ENCODE measurements at regions not wholly inside any gene's neighbourhood (a gene's known extent, or its start where the extent isn't known, plus 50 kb on each side); places are given as distances from the start of the nearest gene placed in this dataset.

GRCh38 chr18:40417501-40417900 lies 1537.5 kb upstream of the PIK3C3 start:
- CTCF ChIA-PET (ENCODE audit: unreplicated experiment) = no interaction called here
- Histone ChIP-seq H3K79me2 (ENCODE audit: insufficient read depth, low read depth, low read length) (no peaks in the 10 kb centered on the region), H3K4me1 (ENCODE audit: insufficient read depth, low read length, poor library complexity, severe bottlenecking) (no peaks in the 10 kb centered on the region), H3K4me3 (ENCODE audit: low read depth, low read length, poor library complexity, severe bottlenecking) (no peak overlapping the region), H3K27ac (ENCODE audit: low read depth, low read length, poor library complexity, severe bottlenecking) (no peak overlapping the region), H4K20me1 (ENCODE audit: insufficient read depth, low read length) (no peaks in the 10 kb centered on the region), H3K9me3 (ENCODE audit: low read length) (no peaks in the 10 kb centered on the region), H3K4me2 (ENCODE audit: low read length) (no peak overlapping the region), H2AFZ (ENCODE audit: low read length) (no peak overlapping the region), H3K36me3 (ENCODE audit: insufficient read depth, low read length) (no peaks in the 10 kb centered on the region), H3K9me2 (ENCODE audit: insufficient read depth, low read length) (no peaks in the 10 kb centered on the region)
- intact Hi-C loops (cut with micrococcal nuclease; ENCODE audit: unreplicated experiment) = no loop called here
- no TSS peak for BruUV-seq (replicated peaks)
- POLR2A ChIA-PET = no interaction called here
- TF ChIP-seq EZH2phosphoT487 (IDR thresholded peaks at IDR 0.05; ENCODE audit: borderline replicate concordance, low read depth, low read length) (no peak), CTCF (conservative IDR thresholded peaks at IDR 0.05; ENCODE audit: low read length) (no peak)
- DNase-seq (ENCODE audit: low spot score) = no peak

- BruUV-seq (replicated peaks) = no TSS peak
- Histone ChIP-seq H3K36me3 (ENCODE audit: insufficient read depth, low read length) (no peaks in the 10 kb centered on the region), H3K27ac (ENCODE audit: low read depth, low read length, poor library complexity, severe bottlenecking) (no peak overlapping the region), H3K9me3 (ENCODE audit: low read length) (no peaks in the 10 kb centered on the region), H2AFZ (ENCODE audit: low read length) (no peak overlapping the region), H3K4me2 (ENCODE audit: low read length) (no peak overlapping the region), H3K9me2 (ENCODE audit: insufficient read depth, low read length) (no peaks in the 10 kb centered on the region), H3K79me2 (ENCODE audit: insufficient read depth, low read depth, low read length) (no peaks in the 10 kb centered on the region), H3K4me1 (ENCODE audit: insufficient read depth, low read length, poor library complexity, severe bottlenecking) (no peaks in the 10 kb centered on the region), H3K4me3 (ENCODE audit: low read depth, low read length, poor library complexity, severe bottlenecking) (no peak overlapping the region), H4K20me1 (ENCODE audit: insufficient read depth, low read length) (no peaks in the 10 kb centered on the region)
- DNase-seq (ENCODE audit: low spot score) = no peak
- TF ChIP-seq CTCF (conservative IDR thresholded peaks at IDR 0.05; ENCODE audit: low read length) (no peak), EZH2phosphoT487 (IDR thresholded peaks at IDR 0.05; ENCODE audit: borderline replicate concordance, low read depth, low read length) (no peak)
- ChIA-PET CTCF (ENCODE audit: unreplicated experiment) (no interaction called here), POLR2A (no interaction called here)
- intact Hi-C loops (cut with micrococcal nuclease; ENCODE audit: unreplicated experiment) = no loop called here
These were observed 1539.2 kb upstream of the PIK3C3 start for GRCh38 chr18:40415821-40416220.

GRCh38 chr18:40415176-40415791 lies 1539.8 kb upstream of the PIK3C3 start:
- H3K4me3 ChIP-seq (ENCODE audit: low read depth, low read length, poor library complexity, severe bottlenecking) = no peak overlapping the region
- no peaks in the 10 kb centered on the region for H4K20me1 ChIP-seq (ENCODE audit: insufficient read depth, low read length)
- intact Hi-C loops (cut with micrococcal nuclease; ENCODE audit: unreplicated experiment) = no loop called here
- TF ChIP-seq CTCF (conservative IDR thresholded peaks at IDR 0.05; ENCODE audit: low read length) (no peak), EZH2phosphoT487 (IDR thresholded peaks at IDR 0.05; ENCODE audit: borderline replicate concordance, low read depth, low read length) (no peak)
- ChIA-PET POLR2A (no interaction called here), CTCF (ENCODE audit: unreplicated experiment) (no interaction called here)
- no peaks in the 10 kb centered on the region for H3K36me3 ChIP-seq (ENCODE audit: insufficient read depth, low read length)
- no TSS peak for BruUV-seq (replicated peaks)
- H3K4me1 ChIP-seq (ENCODE audit: insufficient read depth, low read length, poor library complexity, severe bottlenecking) = no peaks in the 10 kb centered on the region
- no peak for DNase-seq (ENCODE audit: low spot score)
- no peaks in the 10 kb centered on the region for H3K79me2 ChIP-seq (ENCODE audit: insufficient read depth, low read depth, low read length)
- no peak overlapping the region for H3K27ac ChIP-seq (ENCODE audit: low read depth, low read length, poor library complexity, severe bottlenecking)
- no peaks in the 10 kb centered on the region for H3K9me3 ChIP-seq (ENCODE audit: low read length)
- no peaks in the 10 kb centered on the region for H3K9me2 ChIP-seq (ENCODE audit: insufficient read depth, low read length)
- no peak overlapping the region for H3K4me2 ChIP-seq (ENCODE audit: low read length)
- no peak overlapping the region for H2AFZ ChIP-seq (ENCODE audit: low read length)
